Peyer's patch (tissue), 4 donors: ENCODE measurements at regions not wholly inside any gene's neighbourhood (a gene's known extent, or its start where the extent isn't known, plus 50 kb on each side); places are given as distances from the start of the nearest gene placed in this dataset.

ENCODE experiments used
- POLR2A ChIP-seq, 2 donors: fragments of 450-650 bp; IDR thresholded peaks; one replicate each; pipeline ENCODE4 v1.5.1; 2017; ENCODE audit warnings: antibody characterized with exemption in 2 of 2, mild to moderate bottlenecking in 2 of 2, moderate library complexity in 2 of 2
- TF ChIP-seq, protein P1 (sequence below), 6 experiments: fragments of 450-650 bp in 4 of 6; fragments of 200-600 bp in 2 of 6; sonication (generic) in 1 of 6; IDR thresholded peaks; one replicate each; pipeline ENCODE4 v1.5.1; 2017 to 2019; ENCODE audit warnings: antibody characterized with exemption in 6 of 6, mild to moderate bottlenecking in 3 of 6, moderate library complexity in 1 of 6

DNA sequence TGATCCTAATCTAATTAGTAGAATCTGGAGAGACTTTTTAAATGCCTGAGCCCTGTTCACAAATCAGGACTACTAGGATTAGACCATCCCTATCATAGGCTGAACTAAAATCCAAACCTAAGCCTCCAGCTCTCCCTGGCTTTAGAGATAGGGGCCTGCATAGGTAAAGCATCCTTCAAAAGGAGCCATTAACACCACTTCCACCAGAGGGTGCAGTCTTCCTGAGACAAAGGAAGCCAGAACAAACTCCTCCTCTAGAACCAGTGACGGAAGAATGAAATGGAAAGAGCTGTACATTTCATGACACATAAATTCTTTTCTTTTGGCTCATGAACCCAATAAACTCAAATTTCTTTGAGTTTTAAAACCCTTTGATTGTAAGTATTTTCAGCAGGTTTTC is 291.2 kb upstream of the ADGRB3 start:
- TF ChIP-seq, protein P1, sequence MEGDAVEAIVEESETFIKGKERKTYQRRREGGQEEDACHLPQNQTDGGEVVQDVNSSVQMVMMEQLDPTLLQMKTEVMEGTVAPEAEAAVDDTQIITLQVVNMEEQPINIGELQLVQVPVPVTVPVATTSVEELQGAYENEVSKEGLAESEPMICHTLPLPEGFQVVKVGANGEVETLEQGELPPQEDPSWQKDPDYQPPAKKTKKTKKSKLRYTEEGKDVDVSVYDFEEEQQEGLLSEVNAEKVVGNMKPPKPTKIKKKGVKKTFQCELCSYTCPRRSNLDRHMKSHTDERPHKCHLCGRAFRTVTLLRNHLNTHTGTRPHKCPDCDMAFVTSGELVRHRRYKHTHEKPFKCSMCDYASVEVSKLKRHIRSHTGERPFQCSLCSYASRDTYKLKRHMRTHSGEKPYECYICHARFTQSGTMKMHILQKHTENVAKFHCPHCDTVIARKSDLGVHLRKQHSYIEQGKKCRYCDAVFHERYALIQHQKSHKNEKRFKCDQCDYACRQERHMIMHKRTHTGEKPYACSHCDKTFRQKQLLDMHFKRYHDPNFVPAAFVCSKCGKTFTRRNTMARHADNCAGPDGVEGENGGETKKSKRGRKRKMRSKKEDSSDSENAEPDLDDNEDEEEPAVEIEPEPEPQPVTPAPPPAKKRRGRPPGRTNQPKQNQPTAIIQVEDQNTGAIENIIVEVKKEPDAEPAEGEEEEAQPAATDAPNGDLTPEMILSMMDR (IDR thresholded peaks at IDR 0.05), result no peak
- TF ChIP-seq POLR2A (IDR thresholded peaks at IDR 0.05), result no peak
